ENCODE measurements at regions not wholly inside any gene's neighbourhood (a gene's known extent, or its start where the extent isn't known, plus 50 kb on each side); places are given as distances from the start of the nearest gene placed in this dataset.
"Not testable (repeated sequence)": the region's sequence is repeated elsewhere in the genome, so short reads cannot be mapped to it uniquely, and the experiment has no call there.

DNA sequence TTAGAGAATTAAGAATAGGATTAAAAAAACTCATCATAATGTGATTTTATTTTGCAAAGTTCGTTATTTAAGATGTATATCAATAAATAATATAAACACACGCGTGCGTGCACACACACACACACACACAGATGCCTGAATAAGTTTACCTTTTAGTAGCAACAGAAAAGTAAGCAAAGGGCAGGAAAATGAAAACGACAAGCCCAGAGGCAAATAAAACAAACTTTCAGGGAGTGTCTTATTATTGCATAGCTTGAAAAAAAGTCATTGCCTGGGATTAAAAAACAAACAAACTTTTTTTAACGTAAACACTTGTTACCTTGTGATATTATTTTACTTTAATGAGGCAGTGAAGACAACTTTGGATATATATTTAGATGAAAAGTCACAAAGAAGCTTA lies 226.4 kb downstream of the BAMBI start:
- no peak overlapping the region for H3K4me3 ChIP-seq (replicated peaks; ENCODE audit: low read depth, low read length)
- no peak for TF ChIP-seq CTCF (IDR thresholded peaks at IDR 0.05; ENCODE audit: low read length, missing control alignments)
- DNase-seq (ENCODE audit: low read depth), result no peak

DNA sequence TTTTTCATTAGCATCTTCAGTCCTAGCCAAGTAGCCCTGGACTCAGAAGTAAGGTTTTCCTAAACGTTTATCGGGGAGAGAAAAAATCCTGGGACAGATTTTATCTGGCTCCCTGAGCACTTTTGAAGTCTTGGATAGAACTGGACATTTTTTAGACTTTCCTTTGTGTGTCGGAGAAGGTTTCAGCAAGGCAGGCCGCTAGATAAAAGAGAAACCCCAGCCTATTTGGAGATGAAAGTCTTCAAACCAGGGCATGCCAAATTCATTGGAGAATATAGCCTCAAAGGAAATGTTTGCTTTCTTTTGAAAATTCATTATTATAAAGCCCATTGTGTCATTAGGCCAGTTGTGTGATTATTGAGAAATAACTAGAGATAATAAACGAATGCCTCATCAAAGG lies 228.1 kb downstream of the BAMBI start:
- no peak for TF ChIP-seq CTCF (IDR thresholded peaks at IDR 0.05; ENCODE audit: low read length, missing control alignments)
- DNase-seq (ENCODE audit: low read depth), result no peak
- no peak overlapping the region for H3K4me3 ChIP-seq (replicated peaks; ENCODE audit: low read depth, low read length)

- DNase-seq (ENCODE audit: low read depth), result no peak
- no peak overlapping the region for H3K4me3 ChIP-seq (replicated peaks; ENCODE audit: low read depth, low read length)
- TF ChIP-seq CTCF (IDR thresholded peaks at IDR 0.05; ENCODE audit: low read length, missing control alignments), result no peak
Measured at GRCh38 chr10:28906011-28906411, 228.7 kb downstream of the BAMBI start.

DNA sequence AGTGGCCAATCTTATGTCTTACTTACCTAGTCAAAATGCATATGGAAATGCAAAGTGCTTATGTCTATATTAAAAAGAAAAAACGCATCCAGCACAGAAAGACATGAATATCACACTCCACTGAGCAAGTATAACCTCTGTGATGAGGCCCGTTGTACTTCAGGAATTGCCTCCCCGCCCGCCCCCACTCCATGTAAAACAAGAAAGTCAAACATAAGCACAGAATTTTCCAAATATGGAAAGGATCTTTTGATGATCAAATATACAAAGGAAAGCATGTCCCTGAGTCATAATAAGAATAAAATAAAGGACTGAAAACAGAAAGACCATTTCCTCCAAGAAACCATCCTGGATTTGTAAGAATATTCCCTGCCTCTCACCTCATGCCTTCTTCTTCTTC lies 229.1 kb downstream of the BAMBI start:
- DNase-seq (ENCODE audit: low read depth), result no peak
- no peak overlapping the region for H3K4me3 ChIP-seq (replicated peaks; ENCODE audit: low read depth, low read length)
- no peak for TF ChIP-seq CTCF (IDR thresholded peaks at IDR 0.05; ENCODE audit: low read length, missing control alignments)

DNA sequence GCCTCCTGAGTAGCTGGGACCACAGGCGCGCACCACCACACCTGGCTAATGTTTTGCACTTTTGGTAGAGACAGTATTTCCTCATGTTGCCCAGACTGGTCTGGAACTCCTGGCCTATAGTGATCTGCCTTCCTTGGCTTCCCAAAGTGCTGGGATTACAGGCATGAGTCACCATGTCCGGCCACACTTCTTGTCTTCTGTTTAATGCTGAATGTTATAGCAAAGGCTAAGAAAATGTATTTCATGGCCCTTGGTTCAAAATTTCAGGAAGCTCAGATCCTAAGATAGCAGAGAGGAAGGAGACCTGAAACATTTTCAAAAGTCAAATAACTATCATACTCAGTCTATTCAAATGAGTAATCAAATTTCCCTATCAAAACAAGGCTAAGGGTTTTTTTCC lies 229.6 kb downstream of the BAMBI start:
- TF ChIP-seq CTCF (IDR thresholded peaks at IDR 0.05; ENCODE audit: low read length, missing control alignments), result no peak
- peak; percentile 55 for DNase-seq (ENCODE audit: low read depth)
- H3K4me3 ChIP-seq (replicated peaks; ENCODE audit: low read depth, low read length), result no peak overlapping the region

GRCh38 chr10:28909875-28910274 lies 232.6 kb downstream of the BAMBI start:
- TF ChIP-seq CTCF (IDR thresholded peaks at IDR 0.05; ENCODE audit: low read length, missing control alignments), result no peak
- no peak overlapping the region for H3K4me3 ChIP-seq (replicated peaks; ENCODE audit: low read depth, low read length)
- DNase-seq (ENCODE audit: low read depth), result no peak

- DNase-seq (ENCODE audit: low read depth), result peak; percentile 78
- no peak overlapping the region for H3K4me3 ChIP-seq (replicated peaks; ENCODE audit: low read depth, low read length)
- TF ChIP-seq CTCF (IDR thresholded peaks at IDR 0.05; ENCODE audit: low read length, missing control alignments), result no peak
Measured at GRCh38 chr10:28910956-28911355, 233.6 kb downstream of the BAMBI start.

GRCh38 chr10:28911511-28911910 lies 234.2 kb downstream of the BAMBI start:
- DNase-seq (ENCODE audit: low read depth); H3K4me3 ChIP-seq (replicated peaks; ENCODE audit: low read depth, low read length): not testable (repeated sequence)

All from fibroblast of pulmonary artery (primary cell).